ENCODE measurements at regions not wholly inside any gene's neighbourhood (a gene's known extent, or its start where the extent isn't known, plus 50 kb on each side); places are given as distances from the start of the nearest gene placed in this dataset.

GRCh38 chr2:16862471-16862870 is 196.8 kb upstream of the CYRIA start:
- DNase-seq = no peak

DNA sequence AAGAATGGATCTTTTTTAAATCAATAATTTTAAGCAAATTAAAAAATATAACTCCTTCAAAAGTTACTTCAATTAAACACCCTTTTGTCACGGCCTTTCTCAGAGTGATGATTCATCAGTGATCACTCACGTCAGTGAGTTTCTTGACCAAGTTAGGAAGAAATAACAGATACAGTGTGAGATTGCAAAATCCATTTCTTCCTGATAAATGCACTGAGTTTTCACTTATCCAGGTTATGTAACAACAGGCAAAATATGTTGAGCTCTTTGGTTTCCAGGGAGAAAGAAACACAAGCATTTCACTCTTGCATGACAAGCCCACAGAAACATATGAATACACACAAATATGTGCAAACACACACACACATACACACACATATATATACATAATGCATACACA is 195.9 kb upstream of the CYRIA start:
- DNase-seq = no peak

GRCh38 chr2:16861111-16861510 is 195.5 kb upstream of the CYRIA start:
- DNase-seq = no peak

- no peak for DNase-seq
Observed at GRCh38 chr2:16860627-16861026, 195.0 kb upstream of the CYRIA start.

GRCh38 chr2:16855183-16855582 is 189.5 kb upstream of the CYRIA start:
- DNase-seq = no peak

DNA sequence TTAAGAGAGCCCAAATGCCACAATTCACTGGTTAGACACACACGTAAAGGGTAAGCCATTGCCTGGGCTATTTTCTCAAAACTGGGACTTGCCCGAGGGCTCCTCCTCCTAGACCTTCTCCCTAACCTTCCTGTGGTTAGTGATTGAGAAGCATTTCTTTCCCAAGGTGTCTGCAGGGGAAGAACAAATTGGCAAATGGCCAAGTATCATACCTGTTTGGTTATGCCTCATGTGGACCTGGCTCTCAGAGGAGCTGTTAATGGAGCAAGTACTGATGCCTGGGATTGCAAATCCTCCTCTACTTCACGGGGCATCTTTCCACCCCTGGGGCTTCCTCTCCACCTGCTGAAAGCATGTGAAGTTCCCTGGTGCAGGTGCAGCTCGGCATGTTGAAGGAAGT is 187.5 kb upstream of the CYRIA start:
- no peak for DNase-seq

- no peak for DNase-seq
Observed at GRCh38 chr2:16852651-16853050, 187.0 kb upstream of the CYRIA start.

DNA sequence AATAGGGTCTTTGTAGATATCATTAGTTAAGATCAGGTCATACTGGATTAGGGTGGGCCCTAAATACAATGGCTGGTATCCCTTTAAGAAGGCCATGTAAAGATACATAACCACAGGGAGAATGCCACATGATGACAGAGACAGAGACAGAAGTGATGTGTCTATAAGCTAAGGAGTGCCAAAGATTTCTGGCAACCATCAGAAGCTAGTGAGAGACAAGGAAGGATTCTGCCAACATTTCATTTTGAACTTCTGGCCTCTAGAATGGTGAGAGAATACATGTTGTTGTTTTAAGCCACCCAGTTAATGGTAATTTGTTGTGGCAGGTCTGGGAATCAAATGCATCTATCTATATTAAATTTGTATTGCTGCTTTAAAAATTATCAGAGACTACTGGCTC is 185.5 kb upstream of the CYRIA start:
- DNase-seq = no peak

DNA sequence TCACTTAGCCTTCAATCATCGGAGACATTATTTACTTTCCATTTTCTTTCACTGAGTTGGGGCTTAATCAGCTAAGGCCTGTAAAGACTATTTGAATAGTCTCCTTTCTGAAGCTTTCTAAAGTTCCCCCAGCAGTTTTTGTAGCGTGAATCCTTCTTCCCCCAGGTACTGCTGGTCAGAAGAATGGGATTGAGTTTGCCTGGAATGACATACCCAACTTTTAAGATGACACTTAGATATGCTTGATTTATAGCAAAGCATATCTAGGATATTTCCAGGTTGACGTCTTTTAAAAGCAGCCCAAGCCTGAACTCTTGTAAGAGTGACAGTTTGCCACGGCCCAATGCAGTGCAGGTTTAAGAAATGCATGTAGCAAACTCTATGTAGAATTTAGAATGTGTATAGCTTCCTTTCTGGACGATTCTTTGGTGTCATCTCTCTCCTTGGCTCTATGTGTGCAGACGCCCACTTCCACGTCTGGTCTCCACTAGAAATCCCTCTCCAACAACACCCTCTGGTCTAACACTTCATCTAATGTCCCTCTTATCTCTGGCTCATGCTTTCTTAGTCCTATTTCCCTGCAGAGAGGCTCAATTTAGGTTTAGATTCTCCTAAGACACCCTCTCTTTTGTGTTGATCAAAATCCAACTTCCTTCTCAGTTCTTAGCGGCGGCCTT is 175.0 kb upstream of the CYRIA start:
- no peak for DNase-seq

DNA sequence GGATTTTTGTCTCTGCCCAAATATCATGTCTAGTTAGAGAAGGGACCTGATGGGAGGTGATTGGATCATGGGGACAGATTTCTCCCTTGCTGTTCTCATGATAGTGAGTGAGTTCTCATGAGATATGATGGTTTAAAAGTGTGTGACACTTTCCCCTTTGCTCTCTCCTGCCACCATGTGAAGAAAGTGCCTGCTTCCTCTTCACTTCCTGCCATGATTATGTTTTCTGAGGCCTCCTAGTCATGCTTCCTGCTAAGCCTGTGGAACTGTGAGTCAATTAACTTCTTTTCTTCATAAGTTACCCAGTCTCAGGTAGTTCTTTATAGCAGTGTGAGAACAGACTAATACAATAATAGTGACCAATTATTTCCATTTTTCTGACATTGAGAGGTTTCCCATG is 167.3 kb upstream of the CYRIA start:
- DNase-seq = no peak

- no peak for DNase-seq
Observed at GRCh38 chr2:16828828-16829160, 163.2 kb upstream of the CYRIA start.

GRCh38 chr2:16828044-16828827 is 162.6 kb upstream of the CYRIA start:
- DNase-seq = no peak

- no peak for DNase-seq
Observed at GRCh38 chr2:16824472-16824871, 158.8 kb upstream of the CYRIA start.

- no peak for DNase-seq
Observed at GRCh38 chr2:16821692-16822091, 156.1 kb upstream of the CYRIA start.

DNA sequence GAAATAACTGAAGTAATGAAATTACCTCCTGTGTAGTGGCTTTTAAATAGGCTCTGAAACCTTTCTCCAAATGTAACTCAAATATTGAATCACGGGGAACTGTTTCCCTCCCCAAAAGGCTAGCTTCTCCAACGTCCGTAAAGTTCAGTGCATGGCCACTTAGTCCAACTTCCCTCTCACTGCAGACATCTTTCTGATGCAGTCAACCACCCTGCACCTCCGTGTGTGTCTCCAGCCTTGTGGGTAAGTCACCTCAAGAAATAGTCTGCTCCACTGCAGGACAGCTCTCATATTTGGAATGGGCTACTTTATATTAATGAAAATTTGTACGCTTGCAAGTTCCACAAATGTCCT is 152.5 kb upstream of the CYRIA start:
- DNase-seq = no peak

DNA sequence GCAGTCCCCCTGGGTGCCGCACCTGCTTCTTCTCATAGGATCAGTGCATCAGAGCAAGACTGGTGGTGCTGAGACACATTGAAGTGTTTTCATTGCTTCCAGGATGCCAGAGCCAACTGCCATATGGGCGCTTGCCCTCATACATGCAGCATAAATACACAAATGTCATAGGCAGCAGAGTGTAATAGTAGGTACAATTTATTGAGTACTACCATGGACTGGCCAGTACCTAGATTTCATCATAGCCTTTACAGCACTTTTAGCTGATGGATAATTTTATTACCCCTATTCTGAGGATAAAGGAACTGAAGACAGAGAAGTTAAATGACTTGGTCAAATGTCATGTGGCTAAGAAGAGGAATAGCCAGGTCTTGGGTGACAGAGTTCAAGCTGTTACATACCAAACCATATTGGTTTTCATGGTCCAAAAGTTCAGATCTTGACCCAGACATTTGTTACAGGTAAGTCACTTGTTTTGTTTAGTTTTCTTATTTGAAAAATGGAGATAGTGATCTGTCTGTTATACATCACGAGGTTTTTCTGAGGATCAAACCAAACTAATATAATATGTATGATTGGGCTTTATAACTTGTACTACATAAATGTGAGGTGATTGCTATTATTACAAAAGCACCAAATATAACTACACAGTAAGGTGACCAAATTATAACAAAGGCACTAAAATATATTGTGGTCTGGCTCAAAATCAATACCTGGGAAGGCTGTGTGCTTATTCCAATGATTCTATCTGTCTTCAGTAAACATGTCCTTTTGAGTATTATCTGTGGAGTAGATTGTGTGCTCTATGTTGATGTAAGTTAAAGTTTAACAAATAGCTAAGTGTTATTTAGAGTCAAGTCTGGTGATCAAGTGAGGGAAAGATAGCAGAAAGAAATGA is 151.9 kb upstream of the CYRIA start:
- no peak for DNase-seq

DNA sequence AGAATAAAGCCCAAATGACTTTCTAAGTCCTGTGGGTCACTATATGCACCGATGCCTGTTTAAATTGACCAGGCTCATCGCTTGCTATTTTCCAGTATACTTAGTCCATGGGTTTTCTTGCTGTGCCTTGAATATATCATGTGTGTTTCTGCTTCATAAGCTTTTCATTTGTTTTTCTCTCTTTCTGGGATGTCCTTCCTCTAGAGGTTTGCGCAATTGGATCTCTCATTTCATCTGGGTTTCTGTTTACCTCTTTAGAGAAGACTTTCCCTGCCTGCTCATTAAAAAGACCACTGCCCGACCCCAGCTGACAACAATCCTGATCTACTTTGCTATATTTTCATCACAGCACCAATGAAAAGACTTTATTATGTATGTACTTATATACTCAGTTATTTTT is 150.9 kb upstream of the CYRIA start:
- no peak for DNase-seq

GRCh38 chr2:16816016-16816415 is 150.4 kb upstream of the CYRIA start:
- no peak for DNase-seq

GRCh38 chr2:16813593-16813992 is 148.0 kb upstream of the CYRIA start:
- no peak for DNase-seq

DNA sequence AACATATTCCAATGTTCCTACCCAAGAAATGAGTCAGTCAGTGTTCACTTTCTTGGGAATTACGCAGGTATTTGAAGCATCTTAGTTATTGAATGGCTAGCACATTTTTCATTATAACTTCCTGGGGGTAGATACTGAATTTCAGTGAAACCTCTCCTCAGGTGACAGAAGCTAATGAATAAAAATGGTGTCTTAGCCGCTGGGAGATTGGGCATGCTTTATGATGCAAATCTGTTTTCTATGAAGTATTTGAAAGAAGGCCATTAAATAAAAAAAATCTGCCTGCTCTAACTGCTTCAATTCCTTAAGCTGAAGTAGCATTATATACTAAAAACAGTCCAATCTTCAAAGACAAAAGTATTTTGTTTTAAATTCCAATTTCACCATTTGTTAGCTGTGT is 132.8 kb upstream of the CYRIA start:
- DNase-seq = no peak

- DNase-seq = no peak
Observed at GRCh38 chr2:16791496-16791895, 125.9 kb upstream of the CYRIA start.

GRCh38 chr2:16785149-16785548 is 119.5 kb upstream of the CYRIA start:
- no peak for DNase-seq

- DNase-seq = no peak
Observed at GRCh38 chr2:16784652-16785051, 119.0 kb upstream of the CYRIA start.

All from stimulated activated CD4-positive, alpha-beta T cell treated with anti-CD3 and anti-CD28 coated beads, Interleukin-2, amount 100 ng/mL, for 24 hours (primary cell).